Activated T-helper 17 cell treated with anti-CD3 and anti-CD28 coated beads, Interleukin-2, amount 50 U/mL, for 72 hours (primary cell): ENCODE measurements at regions not wholly inside any gene's neighbourhood (a gene's known extent, or its start where the extent isn't known, plus 50 kb on each side); places are given as distances from the start of the nearest gene placed in this dataset.

ENCODE experiments used
- ATAC-seq: fragments of 150-1000 bp; cut with Tn5 transposase; replicated peaks from 2 replicates; pipeline ENCODE4 v1.10.0; 2021; ENCODE audit warnings: mild to moderate bottlenecking, moderate library complexity
- H3K27ac Mint-ChIP-seq: one replicate; pipeline ENCODE4 v1.8.0; 2022; ENCODE audit warnings: mixed read lengths
- H3K27me3 Mint-ChIP-seq: one replicate; pipeline ENCODE4 v1.8.0; 2022; ENCODE audit warnings: mixed read lengths
- H3K36me3 Mint-ChIP-seq: one replicate; pipeline ENCODE4 v1.8.0; 2022; ENCODE audit warnings: low read depth, mild to moderate bottlenecking, mixed read lengths
- H3K4me1 Mint-ChIP-seq: one replicate; pipeline ENCODE4 v1.8.0; 2022; ENCODE audit warnings: mixed read lengths
- H3K4me3 Mint-ChIP-seq: one replicate; pipeline ENCODE4 v1.8.0; 2022; ENCODE audit warnings: mild to moderate bottlenecking, mixed read lengths
- H3K9me3 Mint-ChIP-seq: one replicate; pipeline ENCODE4 v1.8.0; 2022; ENCODE audit warnings: mixed read lengths

- no peaks in the 10 kb centered on the region for H3K4me1 Mint-ChIP-seq
These were observed 298.0 kb downstream of the GXYLT1 start for GRCh38 chr12:41846718-41847117.

GRCh38 chr12:41836416-41836815 lies 308.3 kb downstream of the GXYLT1 start:
- Mint-ChIP-seq H3K9me3 (no peaks in the 10 kb centered on the region), H3K4me1 (no peaks in the 10 kb centered on the region), H3K36me3 (no peaks in the 10 kb centered on the region), H3K27me3 (peaks cover 14% of the 10 kb centered on the region), H3K4me3 (no peak overlapping the region), H3K27ac (no peak overlapping the region)
- no peak for ATAC-seq

More at GRCh38 chr12:41846718-41847117, 298.0 kb downstream of the GXYLT1 start:
- Mint-ChIP-seq H3K36me3 (no peaks in the 10 kb centered on the region), H3K27ac (no peak overlapping the region), H3K27me3 (peaks cover 3% of the 10 kb centered on the region), H3K4me3 (no peak overlapping the region), H3K9me3 (peaks cover 3% of the 10 kb centered on the region)
- no peak for ATAC-seq

GRCh38 chr12:41835556-41835955 lies 309.1 kb downstream of the GXYLT1 start:
- H3K4me3 Mint-ChIP-seq: no peak overlapping the region
- no peak for ATAC-seq
- H3K27me3 Mint-ChIP-seq: peaks cover 14% of the 10 kb centered on the region
- no peaks in the 10 kb centered on the region for H3K9me3 Mint-ChIP-seq
- no peak overlapping the region for H3K27ac Mint-ChIP-seq
- H3K4me1 Mint-ChIP-seq: no peaks in the 10 kb centered on the region
- H3K36me3 Mint-ChIP-seq: no peaks in the 10 kb centered on the region

- no peaks in the 10 kb centered on the region for H3K27me3 Mint-ChIP-seq
- no peaks in the 10 kb centered on the region for H3K36me3 Mint-ChIP-seq
- H3K9me3 Mint-ChIP-seq: no peaks in the 10 kb centered on the region
- ATAC-seq: no peak
- H3K27ac Mint-ChIP-seq: no peak overlapping the region
- H3K4me3 Mint-ChIP-seq: no peak overlapping the region
- no peaks in the 10 kb centered on the region for H3K4me1 Mint-ChIP-seq
These were observed 324.7 kb downstream of the GXYLT1 start for GRCh38 chr12:41819948-41820347.

GRCh38 chr12:41804026-41804425 lies 340.6 kb downstream of the GXYLT1 start:
- no peaks in the 10 kb centered on the region for H3K4me1 Mint-ChIP-seq

GRCh38 chr12:41802803-41803202 lies 341.9 kb downstream of the GXYLT1 start:
- Mint-ChIP-seq H3K4me1 (no peaks in the 10 kb centered on the region), H3K4me3 (no peak overlapping the region), H3K27ac (no peak overlapping the region), H3K36me3 (no peaks in the 10 kb centered on the region), H3K9me3 (no peaks in the 10 kb centered on the region), H3K27me3 (no peaks in the 10 kb centered on the region)
- no peak for ATAC-seq

More at GRCh38 chr12:41804026-41804425, 340.6 kb downstream of the GXYLT1 start:
- Mint-ChIP-seq H3K36me3 (no peaks in the 10 kb centered on the region), H3K27me3 (no peaks in the 10 kb centered on the region), H3K27ac (no peak overlapping the region), H3K9me3 (no peaks in the 10 kb centered on the region), H3K4me3 (no peak overlapping the region)
- ATAC-seq: no peak

GRCh38 chr12:41801261-41801660 lies 343.4 kb downstream of the GXYLT1 start:
- no peak for ATAC-seq
- H3K27me3 Mint-ChIP-seq: peaks cover 8% of the 10 kb centered on the region
- H3K4me3 Mint-ChIP-seq: no peak overlapping the region
- no peaks in the 10 kb centered on the region for H3K9me3 Mint-ChIP-seq
- H3K36me3 Mint-ChIP-seq: no peaks in the 10 kb centered on the region
- H3K27ac Mint-ChIP-seq: no peak overlapping the region
- no peaks in the 10 kb centered on the region for H3K4me1 Mint-ChIP-seq

GRCh38 chr12:41799671-41800070 lies 345.0 kb downstream of the GXYLT1 start:
- H3K27me3 Mint-ChIP-seq: peaks cover 11% of the 10 kb centered on the region
- ATAC-seq: no peak
- no peak overlapping the region for H3K4me3 Mint-ChIP-seq
- H3K36me3 Mint-ChIP-seq: no peaks in the 10 kb centered on the region
- no peaks in the 10 kb centered on the region for H3K9me3 Mint-ChIP-seq
- no peaks in the 10 kb centered on the region for H3K4me1 Mint-ChIP-seq
- H3K27ac Mint-ChIP-seq: no peak overlapping the region

GRCh38 chr12:41795910-41796309 lies 348.8 kb downstream of the GXYLT1 start:
- H3K4me1 Mint-ChIP-seq: no peaks in the 10 kb centered on the region
- ATAC-seq: no peak
- H3K27me3 Mint-ChIP-seq: peaks cover 11% of the 10 kb centered on the region
- H3K27ac Mint-ChIP-seq: no peak overlapping the region
- H3K4me3 Mint-ChIP-seq: no peak overlapping the region
- peaks cover 1% of the 10 kb centered on the region for H3K9me3 Mint-ChIP-seq
- no peaks in the 10 kb centered on the region for H3K36me3 Mint-ChIP-seq

- Mint-ChIP-seq H3K36me3 (no peaks in the 10 kb centered on the region), H3K27ac (no peak overlapping the region), H3K4me3 (no peak overlapping the region), H3K9me3 (peaks cover 4% of the 10 kb centered on the region), H3K27me3 (peaks cover 11% of the 10 kb centered on the region), H3K4me1 (no peaks in the 10 kb centered on the region)
- ATAC-seq: no peak
These were observed 349.5 kb downstream of the GXYLT1 start for GRCh38 chr12:41795051-41795600.

GRCh38 chr12:41794336-41794735 lies 350.3 kb downstream of the GXYLT1 start:
- ATAC-seq: no peak
- Mint-ChIP-seq H3K27ac (no peak overlapping the region), H3K9me3 (peaks cover 4% of the 10 kb centered on the region), H3K27me3 (peaks cover 13% of the 10 kb centered on the region), H3K36me3 (no peaks in the 10 kb centered on the region), H3K4me1 (no peaks in the 10 kb centered on the region), H3K4me3 (no peak overlapping the region)

- no peaks in the 10 kb centered on the region for H3K36me3 Mint-ChIP-seq
- no peak for ATAC-seq
- no peak overlapping the region for H3K27ac Mint-ChIP-seq
- no peak overlapping the region for H3K4me3 Mint-ChIP-seq
- no peaks in the 10 kb centered on the region for H3K9me3 Mint-ChIP-seq
- no peaks in the 10 kb centered on the region for H3K4me1 Mint-ChIP-seq
- H3K27me3 Mint-ChIP-seq: peaks cover 11% of the 10 kb centered on the region
These were observed 359.7 kb downstream of the GXYLT1 start for GRCh38 chr12:41784957-41785356.

- Mint-ChIP-seq H3K4me1 (no peaks in the 10 kb centered on the region), H3K4me3 (no peak overlapping the region)
These were observed 365.7 kb downstream of the GXYLT1 start for GRCh38 chr12:41778934-41779333.

GRCh38 chr12:41777064-41777790 lies 367.4 kb downstream of the GXYLT1 start:
- ATAC-seq: no peak
- no peaks in the 10 kb centered on the region for H3K36me3 Mint-ChIP-seq
- H3K9me3 Mint-ChIP-seq: no peaks in the 10 kb centered on the region
- H3K27ac Mint-ChIP-seq: no peak overlapping the region
- H3K27me3 Mint-ChIP-seq: no peaks in the 10 kb centered on the region
- H3K4me3 Mint-ChIP-seq: no peak overlapping the region
- no peaks in the 10 kb centered on the region for H3K4me1 Mint-ChIP-seq

More at GRCh38 chr12:41778934-41779333, 365.7 kb downstream of the GXYLT1 start:
- Mint-ChIP-seq H3K36me3 (no peaks in the 10 kb centered on the region), H3K9me3 (no peaks in the 10 kb centered on the region), H3K27me3 (no peaks in the 10 kb centered on the region), H3K27ac (no peak overlapping the region)
- no peak for ATAC-seq

- Mint-ChIP-seq H3K36me3 (no peaks in the 10 kb centered on the region), H3K27ac (no peak overlapping the region), H3K4me1 (no peaks in the 10 kb centered on the region), H3K27me3 (no peaks in the 10 kb centered on the region), H3K4me3 (no peak overlapping the region), H3K9me3 (no peaks in the 10 kb centered on the region)
- ATAC-seq: no peak
These were observed 372.2 kb downstream of the GXYLT1 start for GRCh38 chr12:41772478-41772877.
